AG04449 (cell line): ENCODE measurements at regions not wholly inside any gene's neighbourhood (a gene's known extent, or its start where the extent isn't known, plus 50 kb on each side); places are given as distances from the start of the nearest gene placed in this dataset.
A peak's percentile ranks its signal among the peaks of the same experiment; 100 is the strongest.

Experiments used
- CTCF ChIA-PET: fragments of 350-600 bp; formaldehyde crosslinking; extraction: SDS; loops from one replicate; lab custom pipeline; 2021; ENCODE audit warnings: antibody characterized with exemption; lab: Yijun Ruan, JAX
- POLR2A ChIA-PET: fragments of 400-600, 350-600 bp; formaldehyde crosslinking; extraction: SDS; loops from one replicate; lab custom pipeline; 2020; ENCODE audit warnings: antibody characterized with exemption, inconsistent platforms; lab: Yijun Ruan, JAX
- DNase-seq: peaks from one replicate; pipeline ENCODE4 v3.0.0-alpha.2; 2010; ENCODE audit warnings: low read depth, low spot score
- H3K4me3 ChIP-seq: 2 replicates; pipeline ENCODE4 v1.5.1; 2011; ENCODE audit warnings: low read depth, mild to moderate bottlenecking, control low read depth, low read length
- TF ChIP-seq, protein P1 (sequence below): IDR thresholded peaks from one replicate; pipeline ENCODE4 v1.5.1; 2011; ENCODE audit warnings: mild to moderate bottlenecking, moderate library complexity, low read length, control low read depth, inconsistent platforms; ENCODE audit not compliant: insufficient read depth; ENCODE audit errors: missing control alignments

DNA sequence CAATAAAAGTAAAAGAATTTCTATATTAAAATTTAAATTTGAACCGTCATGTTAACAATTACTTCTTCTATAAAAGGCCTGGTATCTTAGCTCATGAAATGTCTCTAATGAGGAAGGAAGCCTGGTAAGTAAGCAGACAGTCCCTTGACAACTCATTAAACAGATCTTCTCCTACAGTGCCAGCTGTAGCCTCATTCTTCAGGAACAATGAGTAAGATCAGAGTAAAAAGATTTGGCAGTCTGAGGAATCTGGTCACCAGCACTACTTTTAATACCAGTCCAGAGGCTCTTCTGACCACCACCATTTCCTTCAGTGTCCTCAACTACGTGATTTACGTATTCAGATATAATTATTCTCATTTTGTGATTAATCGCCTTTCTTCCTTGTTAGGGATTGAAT, 955.0 kb upstream of the ALCAM start:
- no peak for DNase-seq

DNA sequence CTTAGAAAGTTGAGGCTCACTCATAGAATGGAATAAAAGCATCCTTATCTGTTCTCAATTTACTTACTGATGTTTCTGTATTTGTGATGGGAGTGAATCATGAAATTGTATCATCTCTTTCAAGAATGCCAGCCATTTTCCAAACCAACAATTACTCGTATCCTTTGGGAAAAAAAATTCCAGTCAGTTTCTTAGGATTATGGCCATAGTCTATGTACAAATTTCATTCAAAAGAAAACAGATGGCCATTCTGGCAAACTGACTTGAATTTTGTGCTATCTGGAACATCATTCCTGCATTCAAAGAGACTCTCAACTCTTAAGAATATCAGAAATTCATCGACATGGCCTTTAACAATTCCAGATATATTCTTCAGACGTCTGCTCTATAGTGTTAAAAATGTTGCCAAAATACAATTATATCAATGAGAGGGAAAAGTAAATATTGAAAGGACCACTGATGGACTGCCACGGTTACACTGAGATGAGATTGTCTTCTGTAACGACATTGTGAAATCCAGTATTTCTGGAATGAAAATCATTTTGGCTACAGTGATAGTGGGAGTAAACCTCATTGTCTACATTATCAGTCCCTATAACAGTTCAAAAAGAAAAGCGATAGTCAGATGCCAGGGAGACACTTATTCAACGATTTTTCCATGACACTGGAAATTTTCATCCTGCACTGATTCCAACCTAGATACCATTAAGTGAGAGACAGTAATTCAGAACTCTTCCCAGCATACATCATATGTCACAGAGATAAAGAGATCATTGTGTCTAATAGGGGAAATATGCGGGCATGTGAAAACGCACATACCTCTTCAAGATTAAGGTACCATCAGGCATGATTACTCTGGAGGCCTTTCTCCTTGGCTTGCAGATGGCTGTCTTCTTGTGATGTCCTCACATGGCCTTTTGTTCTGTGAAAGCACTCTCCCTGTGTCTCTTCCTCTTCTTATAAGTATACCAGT, 953.8 kb upstream of the ALCAM start:
- no peak for DNase-seq
- POLR2A ChIA-PET = no interaction called here
- TF ChIP-seq, protein P1, sequence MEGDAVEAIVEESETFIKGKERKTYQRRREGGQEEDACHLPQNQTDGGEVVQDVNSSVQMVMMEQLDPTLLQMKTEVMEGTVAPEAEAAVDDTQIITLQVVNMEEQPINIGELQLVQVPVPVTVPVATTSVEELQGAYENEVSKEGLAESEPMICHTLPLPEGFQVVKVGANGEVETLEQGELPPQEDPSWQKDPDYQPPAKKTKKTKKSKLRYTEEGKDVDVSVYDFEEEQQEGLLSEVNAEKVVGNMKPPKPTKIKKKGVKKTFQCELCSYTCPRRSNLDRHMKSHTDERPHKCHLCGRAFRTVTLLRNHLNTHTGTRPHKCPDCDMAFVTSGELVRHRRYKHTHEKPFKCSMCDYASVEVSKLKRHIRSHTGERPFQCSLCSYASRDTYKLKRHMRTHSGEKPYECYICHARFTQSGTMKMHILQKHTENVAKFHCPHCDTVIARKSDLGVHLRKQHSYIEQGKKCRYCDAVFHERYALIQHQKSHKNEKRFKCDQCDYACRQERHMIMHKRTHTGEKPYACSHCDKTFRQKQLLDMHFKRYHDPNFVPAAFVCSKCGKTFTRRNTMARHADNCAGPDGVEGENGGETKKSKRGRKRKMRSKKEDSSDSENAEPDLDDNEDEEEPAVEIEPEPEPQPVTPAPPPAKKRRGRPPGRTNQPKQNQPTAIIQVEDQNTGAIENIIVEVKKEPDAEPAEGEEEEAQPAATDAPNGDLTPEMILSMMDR = no peak
- CTCF ChIA-PET = no interaction called here
- no peak overlapping the region for H3K4me3 ChIP-seq

More for the DNA sequence above, 955.0 kb upstream of the ALCAM start:
- CTCF ChIA-PET = no interaction called here
- TF ChIP-seq, protein P1 = no peak
- H3K4me3 ChIP-seq = no peak overlapping the region
- POLR2A ChIA-PET = no interaction called here

DNA sequence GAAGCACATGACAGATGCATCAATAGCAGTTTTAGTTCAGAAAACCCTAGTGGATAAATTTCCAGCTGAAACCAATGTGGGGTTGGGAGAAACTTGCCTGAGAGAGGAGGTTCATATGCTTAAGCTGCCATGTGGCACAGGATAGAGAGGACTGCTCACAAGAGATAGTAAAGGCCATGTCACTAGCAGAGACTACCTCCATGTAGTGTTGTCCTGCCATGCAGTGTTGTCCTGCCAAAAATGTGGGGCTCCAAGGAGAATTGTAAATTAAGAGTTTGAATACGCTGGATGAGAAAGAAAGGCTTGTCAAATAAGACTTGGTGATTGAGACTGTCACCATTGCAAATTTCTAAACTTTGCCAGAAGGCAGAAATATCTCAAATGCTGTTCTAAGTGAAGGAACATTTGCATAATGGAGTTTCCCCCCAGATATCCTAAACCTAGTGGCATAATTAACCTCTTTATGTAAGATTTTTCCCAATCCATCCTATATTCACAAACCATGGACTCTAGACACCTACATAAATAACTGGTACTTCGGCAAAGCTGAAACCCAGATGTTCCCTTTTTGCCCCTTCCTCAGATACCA, 938.3 kb upstream of the ALCAM start:
- DNase-seq = no peak
- H3K4me3 ChIP-seq = no peak overlapping the region
- ChIA-PET POLR2A (no interaction called here), CTCF (interaction anchor here (1.4 to 1.5 kb wide), 2 partner anchors 8 to 33 kb away, joined by 3 read pairs; no protein-coding TSS in a partner anchor)
- TF ChIP-seq, protein P1 = no peak

DNA sequence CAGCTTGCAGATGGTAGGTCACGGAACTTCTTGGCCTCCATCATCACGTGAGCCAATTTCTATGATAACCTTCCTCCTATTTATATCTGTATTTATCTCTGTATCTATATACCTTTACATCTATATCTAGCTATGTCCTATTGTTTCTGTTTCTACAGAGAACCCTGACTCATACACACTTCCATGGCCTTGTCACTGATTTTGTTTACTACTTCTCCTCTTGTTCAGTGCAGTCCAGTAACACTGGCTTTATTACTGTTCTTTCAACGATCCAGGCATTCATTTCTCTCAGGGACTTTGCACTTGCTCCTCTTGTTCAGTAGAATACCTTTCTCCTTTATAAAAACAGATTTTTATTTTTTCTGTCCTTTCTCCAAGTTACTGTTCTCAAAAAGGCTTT, 937.0 kb upstream of the ALCAM start:
- TF ChIP-seq, protein P1 = no peak
- ChIA-PET POLR2A (no interaction called here), CTCF (no interaction called here)
- H3K4me3 ChIP-seq = no peak overlapping the region
- no peak for DNase-seq

DNA sequence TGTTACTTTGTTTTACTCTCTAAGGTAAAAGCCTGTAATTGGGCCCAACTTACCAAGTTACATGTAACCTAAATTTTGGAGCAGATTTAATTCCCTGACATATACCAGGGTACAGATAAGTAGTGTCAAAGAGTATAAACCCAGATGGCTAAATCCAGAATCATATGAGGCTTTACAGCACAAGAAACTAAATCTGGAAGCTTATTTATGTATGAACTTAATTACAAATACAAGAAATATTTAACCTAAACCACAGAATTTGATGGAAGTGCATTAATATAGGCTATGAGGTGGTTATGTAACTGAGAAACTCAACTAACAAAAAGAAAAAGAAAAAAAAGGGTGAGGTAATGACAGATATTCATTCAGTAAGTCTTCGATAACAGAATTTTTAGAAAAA, 930.2 kb upstream of the ALCAM start:
- H3K4me3 ChIP-seq = no peak overlapping the region
- ChIA-PET POLR2A (no interaction called here), CTCF (interaction anchor here (0.9 to 1.4 kb wide), 3 partner anchors 8 to 335 kb away, joined by 3 read pairs; no protein-coding TSS in a partner anchor)
- TF ChIP-seq, protein P1 = no peak
- no peak for DNase-seq

DNA sequence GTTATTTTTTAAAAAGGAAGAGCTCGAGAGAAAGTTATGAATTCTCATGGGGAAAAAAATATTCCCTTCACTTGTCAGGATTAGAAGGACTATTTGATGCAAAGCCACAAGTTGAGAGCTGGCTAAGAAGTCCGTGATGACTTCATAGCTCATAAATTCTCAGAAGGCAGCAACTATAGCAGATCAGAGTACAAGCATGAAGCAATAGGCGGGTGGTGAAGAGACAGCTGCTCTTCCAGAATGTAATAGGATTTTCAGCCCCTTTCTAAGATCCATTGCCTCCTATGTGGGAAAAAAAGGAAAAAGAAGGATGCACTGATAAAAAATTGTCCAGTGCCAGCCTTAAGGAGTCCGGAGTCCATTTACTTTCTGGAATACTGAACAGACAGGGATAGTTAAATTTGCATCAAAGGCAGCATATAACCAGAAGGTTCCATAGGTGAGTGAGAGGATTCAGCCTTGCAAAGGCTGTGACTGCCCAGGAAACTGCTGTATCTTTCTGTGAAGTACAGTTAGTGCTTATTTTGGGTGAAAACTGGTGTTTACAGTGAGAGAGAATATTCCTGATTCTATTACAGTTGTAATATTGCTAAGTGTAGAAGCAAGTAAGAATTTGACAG, 929.5 kb upstream of the ALCAM start:
- ChIA-PET POLR2A (no interaction called here), CTCF (interaction anchor here (0.9 to 1.4 kb wide), 3 partner anchors 9 to 336 kb away, joined by 3 read pairs; no protein-coding TSS in a partner anchor)
- no peak overlapping the region for H3K4me3 ChIP-seq
- TF ChIP-seq, protein P1 = no peak
- peak; percentile 73 for DNase-seq
